ENCODE measurements at regions not wholly inside any gene's neighbourhood (a gene's known extent, or its start where the extent isn't known, plus 50 kb on each side); places are given as distances from the start of the nearest gene placed in this dataset.

- Mint-ChIP-seq H3K36me3 (peaks cover 12% of the 10 kb centered on the region), H3K4me1 (peaks cover 5% of the 10 kb centered on the region), H3K9me3 (peaks cover 12% of the 10 kb centered on the region), H3K27ac (peak overlapping the region; percentile 64), H3K4me3 (no peak overlapping the region)
- DNase-seq (ENCODE audit: low spot score in 2 of 2) (no peak), ATAC-seq (no peak)
Observed at GRCh38 chr11:133738624-133739023, 106.7 kb downstream of the SPATA19 start.

GRCh38 chr11:133733631-133734030 lies 111.7 kb downstream of the SPATA19 start:
- Mint-ChIP-seq H3K9me3 (peaks cover 6% of the 10 kb centered on the region), H3K36me3 (peaks cover 9% of the 10 kb centered on the region), H3K27ac (no peak overlapping the region), H3K4me1 (peaks cover 5% of the 10 kb centered on the region), H3K4me3 (no peak overlapping the region)
- DNase-seq (ENCODE audit: low spot score in 2 of 2): no peak
- ATAC-seq: no peak

GRCh38 chr11:133732109-133732674 lies 113.1 kb downstream of the SPATA19 start:
- DNase-seq (ENCODE audit: low spot score in 2 of 2) (no peak), ATAC-seq (no peak)
- no peaks in the 10 kb centered on the region for H3K4me1 Mint-ChIP-seq
- H3K4me3 Mint-ChIP-seq: no peak overlapping the region
- H3K36me3 Mint-ChIP-seq: no peaks in the 10 kb centered on the region
- H3K27ac Mint-ChIP-seq: no peak overlapping the region
- H3K9me3 Mint-ChIP-seq: no peaks in the 10 kb centered on the region

- H3K36me3 Mint-ChIP-seq: no peaks in the 10 kb centered on the region
- H3K4me1 Mint-ChIP-seq: no peaks in the 10 kb centered on the region
- H3K27ac Mint-ChIP-seq: no peak overlapping the region
- ATAC-seq: no peak
- H3K4me3 Mint-ChIP-seq: no peak overlapping the region
- no peaks in the 10 kb centered on the region for H3K9me3 Mint-ChIP-seq
- DNase-seq (ENCODE audit: low spot score in 2 of 2): no peak
Observed at GRCh38 chr11:133727774-133728173, 117.5 kb downstream of the SPATA19 start.

GRCh38 chr11:133726542-133726941 lies 118.8 kb downstream of the SPATA19 start:
- Mint-ChIP-seq H3K36me3 (no peaks in the 10 kb centered on the region), H3K4me3 (no peak overlapping the region), H3K9me3 (no peaks in the 10 kb centered on the region), H3K27ac (no peak overlapping the region), H3K4me1 (no peaks in the 10 kb centered on the region)
- peak; percentile 25 for ATAC-seq
- DNase-seq (ENCODE audit: low spot score in 2 of 2): no peak

- DNase-seq (ENCODE audit: low spot score in 2 of 2): no peak
- no peaks in the 10 kb centered on the region for H3K36me3 Mint-ChIP-seq
- no peaks in the 10 kb centered on the region for H3K9me3 Mint-ChIP-seq
- H3K4me3 Mint-ChIP-seq: no peak overlapping the region
- H3K4me1 Mint-ChIP-seq: no peaks in the 10 kb centered on the region
- H3K27ac Mint-ChIP-seq: no peak overlapping the region
- ATAC-seq: no peak
Observed at GRCh38 chr11:133724116-133724515, 121.2 kb downstream of the SPATA19 start.

GRCh38 chr11:133723056-133723455 lies 122.3 kb downstream of the SPATA19 start:
- no peaks in the 10 kb centered on the region for H3K9me3 Mint-ChIP-seq
- no peaks in the 10 kb centered on the region for H3K36me3 Mint-ChIP-seq
- no peak overlapping the region for H3K4me3 Mint-ChIP-seq
- no peak overlapping the region for H3K27ac Mint-ChIP-seq
- DNase-seq (ENCODE audit: low spot score in 2 of 2): no peak
- no peak for ATAC-seq
- no peaks in the 10 kb centered on the region for H3K4me1 Mint-ChIP-seq

GRCh38 chr11:133720951-133721350 lies 124.4 kb downstream of the SPATA19 start:
- H3K4me1 Mint-ChIP-seq: no peaks in the 10 kb centered on the region
- DNase-seq (ENCODE audit: low spot score in 2 of 2) (no peak), ATAC-seq (no peak)
- H3K4me3 Mint-ChIP-seq: no peak overlapping the region
- H3K27ac Mint-ChIP-seq: no peak overlapping the region
- H3K9me3 Mint-ChIP-seq: peaks cover 2% of the 10 kb centered on the region
- H3K36me3 Mint-ChIP-seq: no peaks in the 10 kb centered on the region

GRCh38 chr11:133719532-133720235 lies 125.6 kb downstream of the SPATA19 start:
- DNase-seq (ENCODE audit: low spot score in 2 of 2): no peak
- no peaks in the 10 kb centered on the region for H3K4me1 Mint-ChIP-seq
- no peak for ATAC-seq
- no peak overlapping the region for H3K27ac Mint-ChIP-seq
- H3K9me3 Mint-ChIP-seq: peaks cover 2% of the 10 kb centered on the region
- no peak overlapping the region for H3K4me3 Mint-ChIP-seq
- no peaks in the 10 kb centered on the region for H3K36me3 Mint-ChIP-seq

GRCh38 chr11:133718831-133719230 lies 126.5 kb downstream of the SPATA19 start:
- H3K9me3 Mint-ChIP-seq: peaks cover 2% of the 10 kb centered on the region
- no peaks in the 10 kb centered on the region for H3K36me3 Mint-ChIP-seq
- DNase-seq (ENCODE audit: low spot score in 2 of 2) (no peak), ATAC-seq (no peak)
- H3K4me1 Mint-ChIP-seq: no peaks in the 10 kb centered on the region
- no peak overlapping the region for H3K4me3 Mint-ChIP-seq
- H3K27ac Mint-ChIP-seq: no peak overlapping the region

GRCh38 chr11:133718238-133718637 lies 127.1 kb downstream of the SPATA19 start:
- Mint-ChIP-seq H3K27ac (no peak overlapping the region), H3K4me1 (no peaks in the 10 kb centered on the region), H3K9me3 (peaks cover 2% of the 10 kb centered on the region), H3K4me3 (no peak overlapping the region), H3K36me3 (no peaks in the 10 kb centered on the region)
- ATAC-seq: no peak
- DNase-seq (ENCODE audit: low spot score in 2 of 2): no peak

- Mint-ChIP-seq H3K4me1 (no peaks in the 10 kb centered on the region), H3K9me3 (peaks cover 2% of the 10 kb centered on the region), H3K27ac (no peak overlapping the region), H3K4me3 (no peak overlapping the region), H3K36me3 (no peaks in the 10 kb centered on the region)
- ATAC-seq (no peak), DNase-seq (ENCODE audit: low spot score in 2 of 2) (no peak)
Observed at GRCh38 chr11:133716602-133717001, 128.7 kb downstream of the SPATA19 start.

- H3K4me3 Mint-ChIP-seq: no peak overlapping the region
- no peaks in the 10 kb centered on the region for H3K36me3 Mint-ChIP-seq
- H3K27ac Mint-ChIP-seq: no peak overlapping the region
- no peaks in the 10 kb centered on the region for H3K4me1 Mint-ChIP-seq
- DNase-seq (ENCODE audit: low spot score in 2 of 2): no peak
- no peak for ATAC-seq
- H3K9me3 Mint-ChIP-seq: peaks cover 2% of the 10 kb centered on the region
Observed at GRCh38 chr11:133715602-133716001, 129.7 kb downstream of the SPATA19 start.

- Mint-ChIP-seq H3K4me3 (no peak overlapping the region), H3K9me3 (peaks cover 2% of the 10 kb centered on the region), H3K4me1 (no peaks in the 10 kb centered on the region), H3K27ac (no peak overlapping the region), H3K36me3 (no peaks in the 10 kb centered on the region)
- no peak for ATAC-seq
- no peak for DNase-seq (ENCODE audit: low spot score in 2 of 2)
Observed at GRCh38 chr11:133714471-133715375, 130.6 kb downstream of the SPATA19 start.

GRCh38 chr11:133713844-133714243 lies 131.5 kb downstream of the SPATA19 start:
- H3K36me3 Mint-ChIP-seq: no peaks in the 10 kb centered on the region
- peaks cover 2% of the 10 kb centered on the region for H3K9me3 Mint-ChIP-seq
- no peak overlapping the region for H3K27ac Mint-ChIP-seq
- H3K4me1 Mint-ChIP-seq: no peaks in the 10 kb centered on the region
- H3K4me3 Mint-ChIP-seq: no peak overlapping the region
- ATAC-seq: no peak
- DNase-seq (ENCODE audit: low spot score in 2 of 2): no peak

GRCh38 chr11:133713406-133713805 lies 131.9 kb downstream of the SPATA19 start:
- DNase-seq (ENCODE audit: low spot score in 2 of 2): no peak
- H3K36me3 Mint-ChIP-seq: no peaks in the 10 kb centered on the region
- peaks cover 2% of the 10 kb centered on the region for H3K9me3 Mint-ChIP-seq
- H3K4me1 Mint-ChIP-seq: no peaks in the 10 kb centered on the region
- ATAC-seq: no peak
- no peak overlapping the region for H3K4me3 Mint-ChIP-seq
- no peak overlapping the region for H3K27ac Mint-ChIP-seq

Data from stimulated activated effector memory CD8-positive, alpha-beta T cell treated with anti-CD3 and anti-CD28 coated beads, Interleukin-12 subunit alpha, Interleukin-12 subunit beta, amount 100 ng/mL, for 72 hours (primary cell).